ENCODE measurements at regions not wholly inside any gene's neighbourhood (a gene's known extent, or its start where the extent isn't known, plus 50 kb on each side); places are given as distances from the start of the nearest gene placed in this dataset.
"Not testable (repeated sequence)": the region's sequence is repeated elsewhere in the genome, so short reads cannot be mapped to it uniquely, and the experiment has no call there.

DNA sequence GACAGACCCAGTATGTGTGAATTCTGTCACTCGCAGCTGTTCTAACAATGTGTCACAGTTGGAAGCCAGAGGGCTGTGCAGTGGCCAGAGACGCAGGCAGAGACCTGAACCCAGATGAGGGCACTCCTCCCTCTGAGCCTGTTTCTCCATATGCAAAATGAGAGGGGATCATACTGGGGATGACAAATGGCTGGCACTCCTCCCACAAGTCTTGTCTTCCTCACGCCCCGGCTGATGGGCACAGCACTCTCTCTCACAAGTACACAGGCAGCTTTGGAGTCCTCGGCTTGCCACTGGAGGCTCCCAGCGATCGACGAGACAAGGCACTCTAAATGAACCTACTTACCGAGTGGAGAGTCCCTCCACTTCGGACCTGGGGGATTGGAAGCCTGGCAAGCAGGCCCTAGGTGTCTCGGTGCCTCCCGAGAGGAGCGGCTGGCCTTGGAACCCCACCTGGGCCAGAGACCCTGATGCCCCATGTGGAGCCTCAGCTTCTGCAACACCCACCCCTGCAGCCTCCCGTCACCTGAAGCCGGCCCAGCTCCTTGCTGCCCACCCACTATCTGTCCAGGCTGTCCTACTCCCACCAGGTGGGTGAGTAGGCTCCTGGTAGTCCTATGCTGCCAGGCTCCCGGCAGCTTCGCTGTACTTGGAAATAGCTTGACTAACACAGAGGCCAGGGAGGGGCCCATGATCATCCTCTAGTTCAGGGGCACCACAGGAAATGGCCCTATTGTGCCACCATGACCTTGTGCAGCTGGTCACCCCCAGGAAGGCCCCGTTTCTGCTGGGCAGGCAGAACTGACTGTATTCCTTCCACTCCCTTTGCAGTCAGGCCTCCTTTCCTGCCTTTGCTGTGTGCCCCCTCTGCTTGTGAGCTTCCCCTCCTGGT, 65.0 kb upstream of the IQSEC1 start:
- Histone ChIP-seq H3K4me3 (ENCODE audit: low read length) (no peak overlapping the region), H3K36me3 (ENCODE audit: control insufficient read depth, insufficient read depth, low read length) (no peaks in the 10 kb centered on the region), H3K27me3 (ENCODE audit: control insufficient read depth, insufficient read depth, low read length) (peaks cover 2% of the 10 kb centered on the region), H3K27ac (ENCODE audit: low read length) (no peak overlapping the region), H3K4me1 (ENCODE audit: control insufficient read depth, insufficient read depth, low read length) (peaks cover 7% of the 10 kb centered on the region), H3K9me3 (replicated peaks; ENCODE audit: control insufficient read depth, low read depth, low read length) (no peaks in the 10 kb centered on the region)
- DNase-seq: no peak
- WGBS (ENCODE audit: insufficient coverage): 54% methylated on average over 9 of the region's 18 CpGs

DNA sequence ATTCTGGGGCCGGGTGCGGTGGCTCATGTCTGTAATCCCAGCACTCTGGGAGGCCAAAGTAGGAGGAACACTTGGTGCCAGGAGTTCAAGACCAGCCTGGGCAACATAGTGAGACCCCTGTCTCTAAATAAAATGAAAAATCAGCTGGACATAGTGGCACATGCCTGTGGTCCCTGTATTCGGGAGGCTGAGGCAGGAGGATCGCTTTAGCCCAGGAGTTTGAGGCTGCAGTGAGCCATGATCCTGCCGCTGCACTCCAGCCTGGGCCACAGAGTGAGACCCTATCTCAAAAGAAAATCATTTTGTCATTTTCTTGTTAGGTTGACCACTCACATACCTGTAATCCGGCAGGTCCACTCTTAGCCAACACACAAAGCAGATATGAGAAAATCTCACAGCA, 63.6 kb upstream of the IQSEC1 start:
- not testable (repeated sequence) for H3K27me3 ChIP-seq (ENCODE audit: control insufficient read depth, insufficient read depth, low read length); H3K4me1 ChIP-seq (ENCODE audit: control insufficient read depth, insufficient read depth, low read length); H3K4me3 ChIP-seq (ENCODE audit: low read length); DNase-seq; H3K9me3 ChIP-seq (replicated peaks; ENCODE audit: control insufficient read depth, low read depth, low read length); H3K27ac ChIP-seq (ENCODE audit: low read length); H3K36me3 ChIP-seq (ENCODE audit: control insufficient read depth, insufficient read depth, low read length)
- WGBS (ENCODE audit: insufficient coverage): 93% methylated on average over 5 of the region's 6 CpGs

DNA sequence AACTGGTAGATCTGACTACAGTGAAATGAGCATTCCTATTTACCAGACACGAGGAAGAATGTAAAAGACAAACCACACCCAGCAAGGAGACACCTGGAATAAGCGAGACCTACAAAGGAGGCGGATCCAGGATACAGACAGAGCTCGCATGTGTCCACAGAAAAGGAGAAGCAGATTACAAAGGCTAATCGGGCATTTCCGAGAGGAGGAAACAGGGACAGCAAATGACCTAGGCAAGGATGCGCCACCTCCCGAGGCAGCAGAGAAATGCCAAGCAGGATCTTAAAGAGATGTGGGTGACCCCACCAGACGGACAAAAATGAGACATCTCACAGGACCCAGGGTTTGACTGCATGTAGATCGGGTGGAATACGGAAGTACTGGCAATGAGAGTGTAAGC, 63.2 kb upstream of the IQSEC1 start:
- no peaks in the 10 kb centered on the region for H3K36me3 ChIP-seq (ENCODE audit: control insufficient read depth, insufficient read depth, low read length)
- 71% methylated on average over 9 of the region's 11 CpGs for WGBS (ENCODE audit: insufficient coverage)
- no peaks in the 10 kb centered on the region for H3K9me3 ChIP-seq (replicated peaks; ENCODE audit: control insufficient read depth, low read depth, low read length)
- H3K4me1 ChIP-seq (ENCODE audit: control insufficient read depth, insufficient read depth, low read length): peaks cover 7% of the 10 kb centered on the region
- no peak for DNase-seq
- no peak overlapping the region for H3K27ac ChIP-seq (ENCODE audit: low read length)
- no peak overlapping the region for H3K4me3 ChIP-seq (ENCODE audit: low read length)
- peaks cover 5% of the 10 kb centered on the region for H3K27me3 ChIP-seq (ENCODE audit: control insufficient read depth, insufficient read depth, low read length)

DNA sequence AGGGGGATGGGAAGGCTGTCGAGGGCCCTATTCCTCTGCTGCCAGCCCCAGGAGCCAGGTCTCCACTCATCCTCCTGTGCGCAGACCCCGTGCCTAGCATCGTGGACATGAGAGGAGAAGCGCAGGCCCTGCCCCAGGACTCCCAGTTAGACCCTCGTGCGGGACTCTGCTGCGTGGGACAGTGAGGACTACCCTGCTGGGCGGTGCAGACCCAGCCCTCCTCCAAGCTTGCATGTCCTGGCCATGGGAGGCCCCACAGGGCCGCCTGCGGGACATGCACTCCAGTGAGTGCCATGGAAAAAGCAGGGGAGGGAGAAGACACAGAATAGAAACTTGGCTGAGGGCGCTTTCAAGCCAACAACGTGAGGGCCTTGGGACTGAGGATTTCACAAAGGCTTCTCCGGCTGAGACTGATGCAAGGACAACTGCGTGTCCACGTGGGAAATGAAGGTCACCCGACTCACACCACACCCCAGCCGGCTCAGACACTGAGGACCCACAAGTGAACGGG, 62.6 kb upstream of the IQSEC1 start:
- DNase-seq: no peak
- Histone ChIP-seq H3K4me3 (ENCODE audit: low read length) (no peak overlapping the region), H3K36me3 (ENCODE audit: control insufficient read depth, insufficient read depth, low read length) (no peaks in the 10 kb centered on the region), H3K9me3 (replicated peaks; ENCODE audit: control insufficient read depth, low read depth, low read length) (no peaks in the 10 kb centered on the region), H3K27ac (ENCODE audit: low read length) (no peak overlapping the region), H3K27me3 (ENCODE audit: control insufficient read depth, insufficient read depth, low read length) (peaks cover 5% of the 10 kb centered on the region), H3K4me1 (ENCODE audit: control insufficient read depth, insufficient read depth, low read length) (peaks cover 7% of the 10 kb centered on the region)
- 61% methylated on average over 19 of the region's 19 CpGs for WGBS (ENCODE audit: insufficient coverage)

DNA sequence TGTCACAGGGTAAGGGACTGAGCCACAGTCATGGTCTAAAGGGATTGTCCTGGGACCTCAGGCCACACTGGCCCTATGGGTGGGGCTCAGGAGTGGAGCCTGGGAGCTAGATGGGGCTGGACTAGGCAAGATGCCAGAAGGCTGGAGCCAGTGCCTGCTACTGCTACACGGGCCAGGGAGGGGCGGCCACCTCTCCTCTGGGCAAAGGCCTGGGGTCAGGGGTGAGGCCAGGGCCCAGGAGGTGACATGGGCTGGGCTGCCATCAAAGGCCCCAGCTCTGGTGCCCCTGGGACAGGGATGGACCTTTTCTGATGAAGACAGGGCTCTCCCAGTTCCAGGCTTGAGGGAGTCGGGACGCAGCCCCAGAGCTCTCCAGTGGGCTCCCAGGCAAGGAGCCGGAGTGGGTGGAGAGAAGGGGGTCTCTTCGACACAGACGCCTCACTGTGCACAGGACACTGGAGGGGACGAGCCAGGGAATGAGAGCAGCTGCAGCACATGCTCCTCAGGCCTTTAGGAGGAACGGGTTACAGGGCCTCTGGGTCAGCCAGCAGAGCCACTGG, 62.1 kb upstream of the IQSEC1 start:
- Histone ChIP-seq H3K4me3 (ENCODE audit: low read length) (no peak overlapping the region), H3K9me3 (replicated peaks; ENCODE audit: control insufficient read depth, low read depth, low read length) (no peaks in the 10 kb centered on the region), H3K27me3 (ENCODE audit: control insufficient read depth, insufficient read depth, low read length) (peaks cover 5% of the 10 kb centered on the region), H3K36me3 (ENCODE audit: control insufficient read depth, insufficient read depth, low read length) (no peaks in the 10 kb centered on the region), H3K27ac (ENCODE audit: low read length) (no peak overlapping the region), H3K4me1 (ENCODE audit: control insufficient read depth, insufficient read depth, low read length) (peaks cover 7% of the 10 kb centered on the region)
- WGBS (ENCODE audit: insufficient coverage): 49% methylated on average over 9 of the region's 9 CpGs
- no peak for DNase-seq

DNA sequence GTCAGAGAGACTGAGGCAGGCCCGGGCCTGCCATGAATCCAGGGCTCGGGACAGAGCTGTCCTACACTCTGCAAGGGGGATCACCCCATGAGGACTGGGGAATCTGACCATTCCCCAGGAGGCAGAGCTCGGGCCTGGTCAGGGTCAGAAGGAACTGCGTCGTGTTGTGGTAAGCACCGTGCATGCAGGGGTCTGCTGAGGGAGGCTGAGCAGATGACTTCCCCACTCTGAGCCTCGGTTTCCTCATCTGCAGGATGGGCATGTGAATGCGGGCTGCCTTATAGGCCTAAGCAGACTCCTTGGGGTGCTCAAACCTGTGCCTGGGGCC, 61.6 kb upstream of the IQSEC1 start:
- Histone ChIP-seq H3K4me3 (ENCODE audit: low read length) (no peak overlapping the region), H3K27ac (ENCODE audit: low read length) (no peak overlapping the region), H3K9me3 (replicated peaks; ENCODE audit: control insufficient read depth, low read depth, low read length) (no peaks in the 10 kb centered on the region), H3K4me1 (ENCODE audit: control insufficient read depth, insufficient read depth, low read length) (peaks cover 7% of the 10 kb centered on the region), H3K27me3 (ENCODE audit: control insufficient read depth, insufficient read depth, low read length) (peaks cover 5% of the 10 kb centered on the region), H3K36me3 (ENCODE audit: control insufficient read depth, insufficient read depth, low read length) (no peaks in the 10 kb centered on the region)
- no peak for DNase-seq
- whole genome bisulfite sequencing (ENCODE audit: insufficient coverage): 84% methylated on average over 8 of the region's 8 CpGs

DNA sequence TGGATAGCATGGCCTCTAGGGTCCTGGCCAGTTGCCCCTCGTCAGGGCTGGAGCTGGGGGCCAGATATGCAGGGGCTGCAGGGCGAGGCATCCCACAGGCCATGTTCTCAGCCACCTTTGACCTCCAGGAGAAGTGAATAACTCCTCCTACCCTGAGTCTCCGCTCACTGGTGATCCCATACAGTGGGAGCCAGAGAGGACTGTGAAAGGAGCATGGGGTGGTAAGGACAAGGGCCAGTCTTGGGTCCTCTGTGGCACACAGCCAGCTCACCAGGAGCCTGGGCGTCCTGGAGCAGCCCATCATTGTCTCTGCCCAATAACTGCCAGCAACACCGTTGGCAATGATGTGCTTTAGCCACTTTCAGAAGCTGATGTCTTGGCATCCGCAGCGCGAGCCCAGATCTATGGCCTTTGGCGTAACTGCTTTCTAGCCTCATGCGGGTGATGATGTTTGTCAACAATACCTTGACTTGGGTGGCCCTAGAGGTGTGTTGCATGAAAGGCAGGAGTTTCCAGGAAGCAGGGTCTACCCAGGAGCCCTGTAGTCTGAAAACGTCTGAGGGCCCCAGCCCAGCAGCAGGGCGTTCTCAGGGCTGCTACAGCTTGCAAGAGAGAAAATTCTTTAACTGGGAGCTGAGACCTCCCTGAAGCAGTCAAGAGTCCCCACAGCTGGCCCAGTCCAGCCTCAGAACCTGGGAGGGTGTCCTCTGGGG, 61.1 kb upstream of the IQSEC1 start:
- Histone ChIP-seq H3K27ac (ENCODE audit: low read length) (no peak overlapping the region), H3K27me3 (ENCODE audit: control insufficient read depth, insufficient read depth, low read length) (peaks cover 5% of the 10 kb centered on the region), H3K4me1 (ENCODE audit: control insufficient read depth, insufficient read depth, low read length) (peaks cover 7% of the 10 kb centered on the region), H3K9me3 (replicated peaks; ENCODE audit: control insufficient read depth, low read depth, low read length) (no peaks in the 10 kb centered on the region), H3K36me3 (ENCODE audit: control insufficient read depth, insufficient read depth, low read length) (no peaks in the 10 kb centered on the region), H3K4me3 (ENCODE audit: low read length) (no peak overlapping the region)
- 84% methylated on average over 9 of the region's 12 CpGs for WGBS (ENCODE audit: insufficient coverage)
- no peak for DNase-seq

DNA sequence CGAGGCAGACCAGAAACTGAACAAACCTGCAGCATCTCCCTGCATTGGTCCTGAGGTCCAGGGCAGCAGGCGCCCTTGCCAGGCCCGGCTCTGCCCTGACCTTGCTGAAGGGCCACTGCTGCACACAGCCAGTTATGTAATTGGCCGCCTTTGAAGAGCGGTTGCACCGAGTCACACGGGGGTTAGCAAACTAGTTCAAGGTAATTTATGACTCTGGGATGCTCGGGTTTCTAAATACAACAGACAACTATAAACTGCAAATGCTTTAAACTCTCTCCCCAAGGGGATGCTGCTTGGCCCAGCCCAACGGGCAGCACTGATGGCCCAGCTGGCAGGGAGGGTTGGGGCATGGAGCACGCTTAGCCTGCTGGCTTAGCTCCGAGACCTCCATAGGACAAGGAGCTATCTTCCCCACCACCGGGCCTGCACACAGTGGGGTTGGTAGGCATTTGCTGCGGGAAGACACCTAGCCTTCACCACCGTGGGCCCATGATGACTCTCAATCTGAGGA, 60.3 kb upstream of the IQSEC1 start:
- DNase-seq: no peak
- Histone ChIP-seq H3K9me3 (replicated peaks; ENCODE audit: control insufficient read depth, low read depth, low read length) (no peaks in the 10 kb centered on the region), H3K27me3 (ENCODE audit: control insufficient read depth, insufficient read depth, low read length) (peaks cover 3% of the 10 kb centered on the region), H3K36me3 (ENCODE audit: control insufficient read depth, insufficient read depth, low read length) (no peaks in the 10 kb centered on the region), H3K4me1 (ENCODE audit: control insufficient read depth, insufficient read depth, low read length) (peaks cover 7% of the 10 kb centered on the region), H3K4me3 (ENCODE audit: low read length) (no peak overlapping the region), H3K27ac (ENCODE audit: low read length) (no peak overlapping the region)
- WGBS (ENCODE audit: insufficient coverage): 60% methylated on average over 1 of the region's 14 CpGs

DNA sequence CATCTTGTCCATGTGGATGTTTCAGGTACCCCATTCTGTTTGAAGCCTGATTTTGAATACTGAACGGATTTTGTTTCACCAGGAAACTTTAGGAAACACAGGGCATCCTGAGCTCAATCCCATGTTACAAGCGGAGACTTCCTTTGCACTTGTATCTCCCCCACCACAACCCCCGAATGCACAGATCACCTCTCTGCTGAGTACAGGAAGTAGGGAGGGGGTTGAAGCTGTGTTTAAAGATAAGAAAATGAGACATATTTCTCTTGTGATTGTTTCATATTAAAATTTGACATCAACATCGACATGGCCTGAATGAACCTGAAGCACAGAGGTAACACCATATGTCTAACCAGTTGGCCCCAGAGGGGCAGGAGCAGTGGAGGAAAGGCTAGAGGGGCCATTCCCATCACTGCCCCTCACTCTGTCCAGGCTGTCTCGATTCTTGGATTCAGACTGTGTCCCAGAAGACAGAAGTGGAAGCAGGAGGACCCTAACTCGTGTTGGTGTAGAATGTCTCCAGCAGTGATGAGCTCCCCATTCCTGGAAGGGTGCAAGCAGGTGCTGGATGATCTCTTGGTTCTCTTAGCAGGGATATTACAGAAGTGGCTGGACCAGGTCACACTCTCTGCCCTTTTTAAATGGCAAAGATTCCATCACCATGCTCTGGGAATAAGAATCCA, 59.6 kb upstream of the IQSEC1 start:
- 60% methylated on average over 1 of the region's 6 CpGs for WGBS (ENCODE audit: insufficient coverage)
- no peak for DNase-seq
- peaks cover 7% of the 10 kb centered on the region for H3K4me1 ChIP-seq (ENCODE audit: control insufficient read depth, insufficient read depth, low read length)
- no peak overlapping the region for H3K27ac ChIP-seq (ENCODE audit: low read length)
- H3K36me3 ChIP-seq (ENCODE audit: control insufficient read depth, insufficient read depth, low read length): no peaks in the 10 kb centered on the region
- no peaks in the 10 kb centered on the region for H3K9me3 ChIP-seq (replicated peaks; ENCODE audit: control insufficient read depth, low read depth, low read length)
- no peak overlapping the region for H3K4me3 ChIP-seq (ENCODE audit: low read length)
- peaks cover 3% of the 10 kb centered on the region for H3K27me3 ChIP-seq (ENCODE audit: control insufficient read depth, insufficient read depth, low read length)

DNA sequence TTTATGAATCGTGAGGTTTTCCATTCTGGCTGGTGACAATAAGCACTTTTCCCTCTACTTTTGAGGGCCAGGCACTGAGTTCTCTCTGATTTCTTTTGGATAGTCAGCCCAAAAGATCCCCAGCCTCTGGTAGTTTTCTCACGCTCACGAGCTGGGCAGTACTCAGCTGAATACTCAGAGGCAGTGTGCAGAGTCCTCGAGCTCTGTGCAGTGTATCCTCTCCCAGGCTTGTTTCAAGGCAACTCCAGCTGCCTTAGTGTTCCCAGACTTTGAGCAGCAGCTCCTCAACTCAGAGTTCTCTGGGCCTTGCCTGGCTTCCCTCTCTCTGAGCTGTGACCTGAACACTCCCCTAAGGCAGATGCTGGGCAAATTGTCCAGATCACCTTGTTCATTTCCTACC, 59.1 kb upstream of the IQSEC1 start:
- Histone ChIP-seq H3K4me1 (ENCODE audit: control insufficient read depth, insufficient read depth, low read length) (peaks cover 7% of the 10 kb centered on the region), H3K27ac (ENCODE audit: low read length) (no peak overlapping the region), H3K27me3 (ENCODE audit: control insufficient read depth, insufficient read depth, low read length) (peaks cover 3% of the 10 kb centered on the region), H3K9me3 (replicated peaks; ENCODE audit: control insufficient read depth, low read depth, low read length) (no peaks in the 10 kb centered on the region), H3K36me3 (ENCODE audit: control insufficient read depth, insufficient read depth, low read length) (no peaks in the 10 kb centered on the region), H3K4me3 (ENCODE audit: low read length) (no peak overlapping the region)
- no peak for DNase-seq
- 44% methylated on average over 4 of the region's 4 CpGs for WGBS (ENCODE audit: insufficient coverage)

Measured in muscle of leg (tissue), 3 donors.